OCI-LY3 (cell line): ENCODE measurements at regions not wholly inside any gene's neighbourhood (a gene's known extent, or its start where the extent isn't known, plus 50 kb on each side); places are given as distances from the start of the nearest gene placed in this dataset.
A peak's percentile ranks its signal among the peaks of the same experiment; 100 is the strongest.

Source experiments
- H2AFZ ChIP-seq: fragments of 200-600, 300-600 bp; shearing (Covaris generic); 2 replicates; pipeline ENCODE4 v1.6.0; 2014; ENCODE audit warnings: antibody characterized with exemption, low read depth, low read length
- H3K27ac ChIP-seq: fragments of 200-600, 300-600 bp; sonication (generic); 2 replicates; pipeline ENCODE4 v1.5.1; 2014; ENCODE audit warnings: mild to moderate bottlenecking, low read length, moderate library complexity, mixed read lengths
- H3K27me3 ChIP-seq: fragments of 200-600, 300-600 bp; sonication (generic); 2 replicates; pipeline ENCODE4 v1.6.1; 2014; ENCODE audit warnings: low read depth, low read length, mixed read lengths
- H3K36me3 ChIP-seq: fragments of 200-600, 300-600 bp; sonication (generic); replicated peaks from 2 replicates; pipeline ENCODE3; 2014; ENCODE audit warnings: low read depth, low read length, mixed read lengths
- H3K4me1 ChIP-seq: fragments of 300-600, 200-600 bp; sonication (generic); 2 replicates; pipeline ENCODE4 v1.6.1; 2014; ENCODE audit warnings: low read length, mixed read lengths
- H3K4me2 ChIP-seq: fragments of 200-600, 300-600 bp; sonication (generic); 2 replicates; pipeline ENCODE4 v1.6.1; 2014; ENCODE audit warnings: low read length, mixed read lengths
- H3K4me3 ChIP-seq: fragments of 300-600, 200-600 bp; sonication (generic); 2 replicates; pipeline ENCODE4 v1.5.1; 2014; ENCODE audit warnings: antibody characterized with exemption, mild to moderate bottlenecking, low read length, moderate library complexity
- H3K79me2 ChIP-seq: fragments of 300-600, 200-600 bp; shearing (Covaris generic); 2 replicates; pipeline ENCODE4 v1.6.1; 2014; ENCODE audit warnings: mild to moderate bottlenecking, low read length, mixed read lengths
- H3K9ac ChIP-seq: fragments of 300-600, 200-600 bp; shearing (Covaris generic); 2 replicates; pipeline ENCODE4 v1.6.0; 2014; ENCODE audit warnings: mild to moderate bottlenecking, low read length, moderate library complexity
- H3K9me3 ChIP-seq: fragments of 200-600, 300-600 bp; shearing (Covaris generic); 2 replicates; pipeline ENCODE4 v1.6.1; 2014; ENCODE audit warnings: low read length, mixed read lengths; ENCODE audit not compliant: insufficient read depth
- H4K20me1 ChIP-seq: fragments of 200-600, 300-600 bp; sonication (generic); 2 replicates; pipeline ENCODE4 v1.6.1; 2016; ENCODE audit warnings: low read length, mixed read lengths; ENCODE audit not compliant: insufficient read depth
- CTCF ChIP-seq: fragments of 200-600, 300-600 bp; sonication (generic); IDR thresholded peaks from 2 replicates; pipeline ENCODE4 v1.5.1; 2014; ENCODE audit warnings: antibody characterized with exemption, low read length, low read depth
- EZH2phosphoT487 ChIP-seq: fragments of 200-600 bp; shearing (Covaris generic); IDR thresholded peaks from 2 replicates; pipeline ENCODE4 v1.6.1; 2018; ENCODE audit warnings: antibody characterized with exemption, mixed run types, low read depth

DNA sequence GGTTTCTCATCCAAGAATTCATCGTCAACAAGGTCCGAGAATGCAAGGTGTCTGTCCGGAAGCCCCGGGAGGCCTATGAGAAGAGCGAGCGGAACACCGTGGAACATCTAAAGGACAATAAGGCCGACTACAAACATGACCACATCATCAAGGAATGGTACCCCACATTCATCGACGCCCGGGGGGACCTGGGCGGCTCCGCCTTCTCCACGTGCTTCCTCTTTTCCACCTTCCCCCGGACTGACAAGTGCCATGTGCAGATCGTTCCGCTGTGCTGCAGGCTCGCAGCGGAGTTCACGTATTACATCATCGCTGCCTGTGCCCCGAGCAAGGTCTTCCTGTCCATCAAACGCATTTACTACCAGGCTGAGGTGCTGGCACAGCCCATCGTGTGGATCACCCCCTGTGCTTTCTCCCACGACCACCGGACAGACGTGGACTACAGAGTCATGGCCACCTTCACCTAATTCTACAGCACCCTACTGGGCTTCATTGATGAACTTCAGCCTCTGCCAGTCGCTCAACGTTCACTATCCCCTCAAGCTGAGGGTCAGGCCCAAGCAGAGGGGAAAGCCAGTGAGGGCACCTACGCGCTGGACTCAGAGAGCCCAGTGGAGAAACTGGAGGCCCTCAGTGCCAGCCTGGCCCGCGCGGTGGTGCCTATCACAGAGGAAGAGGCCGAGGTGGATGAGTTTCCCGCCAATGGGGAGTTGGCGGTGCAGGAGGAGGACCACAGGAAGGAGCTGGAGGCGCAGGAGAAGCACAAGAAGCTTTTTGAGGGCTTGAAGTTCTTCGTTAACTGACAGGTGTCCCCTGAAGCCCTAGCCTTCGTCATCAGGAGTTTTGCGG, 125.9 kb upstream of the PABPC4L start:
- no peaks in the 10 kb centered on the region for H3K27me3 ChIP-seq

GRCh38 chr4:134326866-134327265, 125.3 kb upstream of the PABPC4L start:
- H3K9me3 ChIP-seq: no peaks in the 10 kb centered on the region
- no peak overlapping the region for H3K9ac ChIP-seq
- no peaks in the 10 kb centered on the region for H3K79me2 ChIP-seq
- H4K20me1 ChIP-seq: no peaks in the 10 kb centered on the region
- no peak overlapping the region for H3K4me2 ChIP-seq
- TF ChIP-seq CTCF: no peak
- no peak for TF ChIP-seq EZH2phosphoT487
- no peaks in the 10 kb centered on the region for H3K36me3 ChIP-seq
- no peaks in the 10 kb centered on the region for H3K27me3 ChIP-seq
- H2AFZ ChIP-seq: no peak overlapping the region
- H3K4me3 ChIP-seq: no peak overlapping the region
- H3K4me1 ChIP-seq: peaks cover 11% of the 10 kb centered on the region
- no peak overlapping the region for H3K27ac ChIP-seq

More for the DNA sequence above, 125.9 kb upstream of the PABPC4L start:
- no peaks in the 10 kb centered on the region for H3K9me3 ChIP-seq
- no peak overlapping the region for H3K4me2 ChIP-seq
- TF ChIP-seq CTCF (no peak), EZH2phosphoT487 (no peak)
- no peak overlapping the region for H3K9ac ChIP-seq
- H2AFZ ChIP-seq: no peak overlapping the region
- no peaks in the 10 kb centered on the region for H3K36me3 ChIP-seq
- H3K4me1 ChIP-seq: peaks cover 11% of the 10 kb centered on the region
- H3K4me3 ChIP-seq: no peak overlapping the region
- no peaks in the 10 kb centered on the region for H3K79me2 ChIP-seq
- H3K27ac ChIP-seq: no peak overlapping the region
- H4K20me1 ChIP-seq: no peaks in the 10 kb centered on the region

GRCh38 chr4:134324179-134324578, 122.6 kb upstream of the PABPC4L start:
- Histone ChIP-seq H3K27me3 (no peaks in the 10 kb centered on the region), H3K9ac (no peak overlapping the region)

More at GRCh38 chr4:134324179-134324578, 122.6 kb upstream of the PABPC4L start:
- TF ChIP-seq CTCF (no peak), EZH2phosphoT487 (no peak)
- Histone ChIP-seq H4K20me1 (no peaks in the 10 kb centered on the region), H3K4me1 (peaks cover 11% of the 10 kb centered on the region), H3K27ac (no peak overlapping the region), H3K4me3 (no peak overlapping the region), H3K79me2 (no peaks in the 10 kb centered on the region), H3K4me2 (peak overlapping the region; percentile 37), H3K9me3 (no peaks in the 10 kb centered on the region), H3K36me3 (no peaks in the 10 kb centered on the region), H2AFZ (no peak overlapping the region)
